Vagina (tissue), 2 donors: ENCODE measurements at regions not wholly inside any gene's neighbourhood (a gene's known extent, or its start where the extent isn't known, plus 50 kb on each side); places are given as distances from the start of the nearest gene placed in this dataset.
"Not testable (repeated sequence)": the region's sequence is repeated elsewhere in the genome, so short reads cannot be mapped to it uniquely, and the experiment has no call there.

Experiments used
- DNase-seq, 2 donors: peaks; one replicate each; pipeline ENCODE4 v3.0.0-alpha.2; 2017; ENCODE audit errors: extremely low spot score in 2 of 2
- H3K27ac ChIP-seq: fragments of 200-600 bp; sonication (generic); one replicate; pipeline ENCODE4 v1.5.1; 2019
- H3K27me3 ChIP-seq: fragments of 200-600 bp; sonication (generic); one replicate; pipeline ENCODE4 v1.5.1; 2019
- H3K36me3 ChIP-seq, 2 donors: fragments of 200-600 bp; sonication (generic); one replicate each; pipeline ENCODE4 v1.5.1; 2017 to 2019
- H3K4me1 ChIP-seq: fragments of 200-600 bp; sonication (generic); one replicate; pipeline ENCODE4 v1.5.1; 2019
- H3K4me3 ChIP-seq, 2 donors: fragments of 200-600 bp; sonication (generic); 1 replicate in 1 of 2; 2 replicates in 1 of 2; pipeline ENCODE4 v1.5.1; 2016 to 2019
- H3K9me3 ChIP-seq: fragments of 200-600 bp; sonication (generic); one replicate; pipeline ENCODE4 v1.5.1; 2019
- POLR2A ChIP-seq, 2 donors: fragments of 450-650 bp; IDR thresholded peaks; one replicate each; pipeline ENCODE4 v1.6.1; 2017; ENCODE audit warnings: antibody characterized with exemption in 2 of 2, mild to moderate bottlenecking in 2 of 2, moderate library complexity in 2 of 2
- POLR2AphosphoS5 ChIP-seq, 2 donors: sonication (generic); formaldehyde crosslinking; IDR thresholded peaks; one replicate each; pipeline ENCODE4 v1.9.0; 2017; ENCODE audit warnings: antibody characterized with exemption in 2 of 2, mild to moderate bottlenecking in 2 of 2, low read depth in 1 of 2; ENCODE audit not compliant: insufficient read depth in 1 of 2
- intact Hi-C: fragments of 100-400 bp; cut with DNase I; formaldehyde crosslinking; loops from one replicate; pipeline ENCODE4 v1.15.1; 2023
- TF ChIP-seq, protein P1 (sequence below), 3 experiments: fragments of 450-650 bp in 2 of 3; fragments of 200-600 bp in 1 of 3; sonication (generic) in 1 of 3; IDR thresholded peaks; one replicate each; pipeline ENCODE4 v1.5.1; 2017 to 2019; ENCODE audit warnings: antibody characterized with exemption in 3 of 3, mild to moderate bottlenecking in 2 of 3, moderate library complexity in 2 of 3

DNA sequence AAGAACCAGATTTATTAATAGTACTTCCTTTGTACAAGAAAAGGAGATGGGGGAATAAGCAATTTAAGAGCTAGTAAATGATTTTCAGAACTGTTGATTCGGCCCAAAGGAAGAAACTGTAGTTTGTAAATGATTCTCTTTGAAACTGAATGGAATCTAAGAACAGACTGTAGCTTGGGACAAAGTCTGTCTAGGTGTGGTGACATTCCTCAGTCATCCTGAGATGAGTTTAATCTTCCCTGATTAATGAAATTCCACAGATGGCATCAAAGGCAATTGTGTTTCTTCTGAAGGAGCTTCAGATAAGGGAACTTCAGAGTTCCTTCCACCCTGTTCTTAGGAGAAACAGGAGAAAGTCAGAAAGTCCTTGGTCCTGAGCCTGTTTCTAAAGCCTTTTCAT, 2095.9 kb downstream of the LRRC4C start:
- Histone ChIP-seq H3K27me3 (no peaks in the 10 kb centered on the region), H3K4me1 (no peaks in the 10 kb centered on the region), H3K4me3 (no peak overlapping the region), H3K36me3 (no peaks in the 10 kb centered on the region), H3K27ac (no peak overlapping the region), H3K9me3 (no peaks in the 10 kb centered on the region)
- TF ChIP-seq POLR2A (IDR thresholded peaks at IDR 0.05) = no peak
- TF ChIP-seq POLR2AphosphoS5 (IDR thresholded peaks at IDR 0.05; ENCODE audit: insufficient read depth in 1 of 2, low read depth in 1 of 2) = no peak
- TF ChIP-seq, protein P1, sequence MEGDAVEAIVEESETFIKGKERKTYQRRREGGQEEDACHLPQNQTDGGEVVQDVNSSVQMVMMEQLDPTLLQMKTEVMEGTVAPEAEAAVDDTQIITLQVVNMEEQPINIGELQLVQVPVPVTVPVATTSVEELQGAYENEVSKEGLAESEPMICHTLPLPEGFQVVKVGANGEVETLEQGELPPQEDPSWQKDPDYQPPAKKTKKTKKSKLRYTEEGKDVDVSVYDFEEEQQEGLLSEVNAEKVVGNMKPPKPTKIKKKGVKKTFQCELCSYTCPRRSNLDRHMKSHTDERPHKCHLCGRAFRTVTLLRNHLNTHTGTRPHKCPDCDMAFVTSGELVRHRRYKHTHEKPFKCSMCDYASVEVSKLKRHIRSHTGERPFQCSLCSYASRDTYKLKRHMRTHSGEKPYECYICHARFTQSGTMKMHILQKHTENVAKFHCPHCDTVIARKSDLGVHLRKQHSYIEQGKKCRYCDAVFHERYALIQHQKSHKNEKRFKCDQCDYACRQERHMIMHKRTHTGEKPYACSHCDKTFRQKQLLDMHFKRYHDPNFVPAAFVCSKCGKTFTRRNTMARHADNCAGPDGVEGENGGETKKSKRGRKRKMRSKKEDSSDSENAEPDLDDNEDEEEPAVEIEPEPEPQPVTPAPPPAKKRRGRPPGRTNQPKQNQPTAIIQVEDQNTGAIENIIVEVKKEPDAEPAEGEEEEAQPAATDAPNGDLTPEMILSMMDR (IDR thresholded peaks at IDR 0.05) = no peak
- intact Hi-C loops = no loop called here
- no peak for DNase-seq

DNA sequence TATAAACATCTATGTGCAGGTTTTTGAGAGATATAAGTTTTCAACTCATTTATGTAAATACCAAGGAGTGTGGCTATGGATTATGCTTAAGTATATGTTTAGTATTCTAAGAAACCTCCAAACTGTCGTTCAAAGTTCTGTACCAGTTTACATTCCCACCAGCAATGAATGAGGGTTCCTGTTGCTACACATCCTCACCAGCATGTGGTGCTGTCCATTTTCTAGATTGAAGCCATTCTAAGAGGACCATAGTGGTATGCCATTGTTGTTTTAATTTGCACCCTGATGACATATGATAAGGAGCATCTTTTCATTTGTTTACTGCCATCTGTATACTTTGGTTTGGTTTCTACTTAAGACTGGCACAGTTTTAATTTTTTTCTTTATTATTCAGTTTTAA, 2097.9 kb downstream of the LRRC4C start:
- TF ChIP-seq, protein P1 (IDR thresholded peaks at IDR 0.05) = no peak
- TF ChIP-seq POLR2A (IDR thresholded peaks at IDR 0.05) (no peak), POLR2AphosphoS5 (IDR thresholded peaks at IDR 0.05; ENCODE audit: insufficient read depth in 1 of 2, low read depth in 1 of 2) (no peak)
- Histone ChIP-seq H3K4me1 (no peaks in the 10 kb centered on the region), H3K9me3 (no peaks in the 10 kb centered on the region), H3K27me3 (no peaks in the 10 kb centered on the region), H3K36me3 (no peaks in the 10 kb centered on the region), H3K4me3 (no peak overlapping the region), H3K27ac (no peak overlapping the region)
- intact Hi-C loops = no loop called here
- DNase-seq = no peak

DNA sequence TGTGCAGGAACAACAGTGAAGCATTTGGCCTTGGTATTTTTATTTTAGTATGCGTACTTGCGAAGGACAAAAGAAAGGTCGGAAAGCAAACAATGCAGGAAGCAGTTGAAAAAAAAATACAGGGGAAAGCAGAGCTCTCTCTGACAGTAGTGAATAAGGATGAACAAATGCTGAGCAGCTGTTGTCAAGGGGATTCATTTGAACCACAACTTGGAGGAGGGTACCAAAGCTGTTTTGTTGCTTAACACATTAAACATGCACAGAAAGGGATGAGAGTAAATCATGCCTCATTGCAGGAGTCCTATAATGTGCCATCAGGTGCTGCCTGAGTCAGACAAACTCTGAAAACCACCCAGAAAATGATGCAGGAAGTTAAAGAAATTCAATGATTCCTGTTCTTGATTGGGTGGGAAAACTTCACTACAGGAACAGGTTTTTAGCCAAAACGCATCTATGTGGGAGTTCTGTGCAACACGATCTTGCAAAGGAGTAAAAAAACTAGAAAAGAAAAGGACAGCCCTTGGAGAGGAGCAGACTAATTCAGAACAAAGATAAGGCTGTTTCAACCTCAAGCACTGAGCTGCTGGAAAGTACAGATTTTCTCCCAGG, 2113.5 kb downstream of the LRRC4C start:
- intact Hi-C loops = no loop called here
- DNase-seq = no peak
- no peaks in the 10 kb centered on the region for H3K9me3 ChIP-seq
- H3K4me1 ChIP-seq = no peaks in the 10 kb centered on the region
- H3K27me3 ChIP-seq = no peaks in the 10 kb centered on the region
- H3K27ac ChIP-seq = no peak overlapping the region
- no peaks in the 10 kb centered on the region for H3K36me3 ChIP-seq
- TF ChIP-seq POLR2AphosphoS5 (IDR thresholded peaks at IDR 0.05; ENCODE audit: insufficient read depth in 1 of 2, low read depth in 1 of 2) (no peak), POLR2A (IDR thresholded peaks at IDR 0.05) (no peak)
- TF ChIP-seq, protein P1 (IDR thresholded peaks at IDR 0.05) = no peak
- no peak overlapping the region for H3K4me3 ChIP-seq

DNA sequence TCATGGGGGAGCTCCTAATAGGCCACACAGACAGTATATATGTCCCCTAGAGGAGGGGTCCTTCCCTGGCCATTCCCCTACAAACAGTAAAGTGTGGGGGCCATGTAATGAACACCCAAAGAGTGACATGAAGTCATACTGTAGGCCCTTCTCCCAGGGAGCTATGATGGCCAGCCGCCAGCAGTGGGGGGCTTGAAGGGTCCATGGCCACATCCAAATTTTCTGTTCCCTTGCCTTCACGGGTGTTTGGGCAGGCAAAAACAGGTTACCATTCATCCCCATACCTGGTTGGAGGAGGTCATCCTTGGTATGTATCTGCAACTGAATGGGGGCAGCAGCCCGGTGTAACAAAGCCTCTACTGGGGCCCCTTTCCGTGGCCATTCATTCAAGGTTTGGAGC, 2118.0 kb downstream of the LRRC4C start:
- Histone ChIP-seq H3K27me3 (no peaks in the 10 kb centered on the region), H3K36me3 (no peaks in the 10 kb centered on the region), H3K4me3 (no peak overlapping the region), H3K4me1 (no peaks in the 10 kb centered on the region), H3K27ac (no peak overlapping the region), H3K9me3 (no peaks in the 10 kb centered on the region)
- no peak for TF ChIP-seq POLR2AphosphoS5 (IDR thresholded peaks at IDR 0.05; ENCODE audit: insufficient read depth in 1 of 2, low read depth in 1 of 2)
- TF ChIP-seq, protein P1 (IDR thresholded peaks at IDR 0.05) = no peak
- no peak for TF ChIP-seq POLR2A (IDR thresholded peaks at IDR 0.05)
- no peak for DNase-seq
- intact Hi-C loops = no loop called here

DNA sequence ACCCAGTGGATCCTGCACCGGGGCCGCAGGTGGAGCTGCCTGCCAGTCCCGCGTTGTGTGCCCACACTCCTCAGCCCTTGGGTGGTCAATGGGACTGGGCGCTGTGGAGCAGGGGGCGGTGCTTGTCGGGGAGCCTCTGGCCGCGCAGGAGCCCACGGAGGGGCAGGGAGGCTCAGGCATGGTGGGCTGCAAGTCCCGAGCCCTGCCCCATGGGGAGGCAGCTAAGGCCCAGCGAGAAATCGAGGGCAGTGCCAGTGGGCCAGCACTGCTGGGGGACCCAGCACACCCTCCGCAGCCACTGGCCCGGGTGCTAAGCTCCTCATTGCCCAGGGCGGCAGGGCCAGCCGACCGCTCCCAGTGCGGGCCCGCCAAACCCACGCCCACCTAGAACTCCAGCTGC, 2126.4 kb downstream of the LRRC4C start:
- H3K9me3 ChIP-seq, H3K4me1 ChIP-seq, H3K27me3 ChIP-seq, intact Hi-C loops, H3K27ac ChIP-seq, H3K4me3 ChIP-seq, DNase-seq, H3K36me3 ChIP-seq: not testable (repeated sequence)
